GM13977 (cell line): ENCODE measurements at regions not wholly inside any gene's neighbourhood (a gene's known extent, or its start where the extent isn't known, plus 50 kb on each side); places are given as distances from the start of the nearest gene placed in this dataset.
"Not testable (repeated sequence)": the region's sequence is repeated elsewhere in the genome, so short reads cannot be mapped to it uniquely, and the experiment has no call there.

Experiments
- DNase-seq: peaks from one replicate; pipeline ENCODE4 v3.0.0; 2012; ENCODE audit warnings: low spot score
- CTCF ChIP-seq: IDR thresholded peaks from 2 replicates; pipeline ENCODE4 v1.5.1; 2012; ENCODE audit warnings: mild to moderate bottlenecking, control low read depth; ENCODE audit not compliant: insufficient read depth; ENCODE audit errors: extremely low read depth, missing control alignments
- in situ Hi-C: fragments of 300-500 bp; cut with MboI; formaldehyde crosslinking; loops from one replicate; pipeline ENCODE4 v1.12.0; 2022; ENCODE audit warnings: low sequenced_read_pairs, low pct_unique_long_range_greater_than_20kb, mixed read lengths, inconsistent platforms; ENCODE audit not compliant: unreplicated experiment

DNA sequence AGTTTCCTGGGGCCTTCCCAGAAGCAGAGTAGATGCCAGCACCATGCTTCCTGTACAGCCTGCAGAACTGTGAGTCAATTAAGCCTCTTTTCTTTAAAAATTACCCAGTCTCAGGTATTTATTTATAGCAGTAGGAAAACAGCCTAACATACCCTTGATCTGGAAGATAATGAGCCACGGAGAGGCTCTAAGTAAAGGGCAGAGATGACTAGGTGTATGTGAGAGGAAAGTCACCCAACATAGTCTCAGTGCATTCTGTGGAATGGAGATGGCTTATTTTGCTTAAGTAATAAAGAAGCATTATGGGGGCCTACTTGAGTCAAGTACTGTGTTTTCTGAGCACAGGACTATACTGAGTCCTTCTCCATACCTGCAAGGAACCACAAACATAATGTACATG is 199.5 kb downstream of the CPEB2 start:
- no peak for DNase-seq
- in situ Hi-C loops = no loop called here
- TF ChIP-seq CTCF = no peak

DNA sequence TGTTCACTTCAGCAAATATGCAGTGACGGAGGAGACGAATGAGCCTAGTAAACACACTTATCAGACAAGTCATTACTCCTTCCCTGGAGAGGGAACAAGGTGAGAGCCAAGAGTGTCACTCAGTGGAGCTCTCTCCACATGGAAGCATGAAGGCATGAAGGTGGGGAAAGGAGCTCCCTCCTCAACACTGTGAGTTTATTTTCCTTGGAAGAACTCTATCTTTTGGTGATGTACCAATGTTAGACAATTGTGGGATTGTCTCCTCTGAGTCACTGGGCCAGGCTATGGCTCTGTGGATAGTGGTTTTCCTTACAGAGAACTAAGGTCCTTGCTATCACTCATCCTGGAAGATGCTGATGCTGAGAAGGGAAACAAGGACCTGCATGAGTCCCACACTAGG is 200.2 kb downstream of the CPEB2 start:
- no peak for TF ChIP-seq CTCF
- in situ Hi-C loops = no loop called here
- no peak for DNase-seq

DNA sequence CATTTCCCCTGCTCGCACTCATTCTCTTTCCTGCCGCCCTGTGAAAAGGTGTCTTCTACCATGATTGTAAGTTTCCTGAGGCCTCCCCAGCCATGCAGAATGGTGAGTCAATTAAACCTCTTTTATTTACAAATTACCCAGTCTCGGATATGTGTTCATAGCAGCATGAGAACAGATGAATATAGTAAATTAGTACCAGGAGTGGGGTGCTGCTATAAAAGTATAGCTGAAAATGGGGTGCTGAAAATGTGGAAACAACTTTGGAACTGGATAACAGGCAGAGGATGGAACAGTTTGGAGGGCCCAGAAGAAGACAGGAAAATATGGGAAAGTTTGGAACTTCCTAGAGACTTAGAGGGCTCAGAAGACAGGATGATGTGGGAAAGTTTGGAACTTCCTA is 204.2 kb downstream of the CPEB2 start:
- DNase-seq, in situ Hi-C loops: not testable (repeated sequence)

DNA sequence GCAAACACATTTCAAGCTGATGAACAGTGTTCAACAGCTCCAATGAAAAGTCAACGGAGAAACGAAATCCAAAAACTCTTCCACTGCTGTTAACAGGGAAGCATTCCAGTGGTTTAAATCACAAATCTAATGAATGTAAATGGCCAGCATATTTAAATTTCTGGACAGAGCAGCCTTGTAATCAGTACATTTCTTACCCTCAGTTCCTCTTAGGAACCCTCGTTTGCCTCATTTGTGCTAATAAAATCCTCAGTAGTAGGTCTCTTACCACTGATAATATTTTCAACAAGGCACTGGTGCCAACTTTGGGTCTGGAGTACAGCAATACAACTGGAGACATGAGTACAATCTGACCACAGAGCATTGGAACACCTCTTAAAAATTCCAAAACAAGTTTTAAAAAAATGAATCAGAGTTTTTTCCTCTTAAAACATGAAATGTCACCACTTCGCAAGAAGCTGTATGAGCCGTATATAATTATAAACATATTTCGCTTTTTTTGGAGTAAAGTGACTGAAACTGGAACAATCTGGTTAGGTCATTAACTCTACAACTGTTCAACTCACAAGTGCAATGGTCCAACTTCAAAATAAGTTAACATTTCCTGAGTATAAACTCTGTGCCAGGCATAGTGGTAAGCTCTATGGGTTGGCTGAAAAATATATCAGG is 211.2 kb downstream of the CPEB2 start:
- no peak for DNase-seq
- in situ Hi-C loops = no loop called here
- TF ChIP-seq CTCF = no peak

DNA sequence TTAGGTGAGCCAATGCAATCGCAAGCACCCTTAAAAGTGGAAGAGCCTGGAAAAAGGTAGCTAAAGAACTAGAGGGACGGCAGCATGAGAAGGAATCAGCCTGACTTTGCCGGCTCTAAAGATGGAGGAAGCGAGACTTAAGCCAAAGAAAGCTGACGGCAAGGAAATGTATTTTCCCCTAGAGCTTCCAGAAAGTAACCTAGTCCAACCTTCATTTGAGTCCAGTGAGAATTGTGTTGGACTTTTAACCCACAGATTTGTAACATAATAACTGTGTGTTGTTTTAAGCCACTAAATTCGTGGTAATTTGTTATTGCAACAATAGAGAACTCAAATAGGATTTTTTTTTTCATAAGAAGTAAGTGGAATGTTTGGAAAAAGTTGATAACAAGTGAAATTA is 212.7 kb upstream of the C1QTNF7 start:
- in situ Hi-C loops = no loop called here
- no peak for DNase-seq
- no peak for TF ChIP-seq CTCF

GRCh38 chr4:15226203-15226602 is 201.6 kb upstream of the C1QTNF7 start:
- TF ChIP-seq CTCF = no peak
- in situ Hi-C loops = loop anchor here (25.0 kb wide), 1 partner anchor 236 kb away; the partner anchor contains the start of gene CC2D2A
- no peak for DNase-seq

- TF ChIP-seq CTCF = peak; percentile 72
- DNase-seq = peak; percentile 60
- in situ Hi-C loops = loop anchor here (25.0 kb wide), 1 partner anchor 231 kb away; the partner anchor contains the start of gene CC2D2A
These were observed 196.4 kb upstream of the C1QTNF7 start for GRCh38 chr4:15231265-15232091.
